ENCODE measurements at regions not wholly inside any gene's neighbourhood (a gene's known extent, or its start where the extent isn't known, plus 50 kb on each side); places are given as distances from the start of the nearest gene placed in this dataset.

DNA sequence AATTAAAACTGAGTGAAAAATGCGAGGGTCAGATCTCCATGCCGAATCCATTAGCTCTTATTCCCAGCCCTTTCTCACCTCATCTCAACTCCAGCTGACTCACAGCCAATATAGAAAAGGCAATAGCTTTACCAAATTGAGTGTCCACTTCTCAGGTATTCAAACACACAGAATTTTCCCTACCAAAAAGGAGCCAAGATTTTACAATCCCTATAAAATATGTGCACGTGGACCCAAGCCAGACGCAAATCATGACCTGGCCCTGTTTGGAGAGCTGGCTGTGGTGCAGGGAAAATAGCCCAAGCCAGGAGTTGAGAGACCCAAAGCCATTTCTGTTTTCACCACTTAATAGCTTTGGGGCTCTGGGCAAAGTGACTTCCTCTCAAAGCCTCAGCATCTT, 379.7 kb upstream of the AUTS2 start:
- peaks cover 16% of the 10 kb centered on the region for H3K9me3 ChIP-seq (ENCODE audit: control insufficient read depth, insufficient read depth, low read length)
- H4K91ac ChIP-seq (ENCODE audit: insufficient read depth, low read depth, low read length), result no peak overlapping the region
- H3K4me2 ChIP-seq (ENCODE audit: low read depth, low read length), result no peak overlapping the region
- H3K14ac ChIP-seq (replicated peaks; ENCODE audit: low read depth, low read length), result no peak overlapping the region
- no peak overlapping the region for H4K5ac ChIP-seq (ENCODE audit: low read depth, low read length)
- no peak overlapping the region for H2AK9ac ChIP-seq (replicated peaks; ENCODE audit: low read depth, low read length, poor library complexity)
- H3K18ac ChIP-seq (ENCODE audit: low read depth, low read length), result no peak overlapping the region
- intact Hi-C loops (cut with micrococcal nuclease) (no loop called here), dilution Hi-C loops (cut with HindIII; ENCODE audit: low sequenced_read_pairs, unreplicated experiment) (no loop called here), in situ Hi-C loops (cut with MboI; ENCODE audit: low sequenced_read_pairs) (no loop called here)
- no peak overlapping the region for H2AFZ ChIP-seq (replicated peaks; ENCODE audit: low read length, poor library complexity)
- no peak overlapping the region for H3K56ac ChIP-seq (ENCODE audit: extremely low read depth, insufficient read depth, low read length)
- H3K4me3 ChIP-seq (ENCODE audit: insufficient read depth, low read depth, low read length), result no peak overlapping the region
- no peak overlapping the region for H3K23ac ChIP-seq (ENCODE audit: low read depth, low read length)
- H4K8ac ChIP-seq (ENCODE audit: low read depth in 2 of 2, low read length in 2 of 2), result no peak overlapping the region
- H2AK5ac ChIP-seq (ENCODE audit: low read depth, low read length), result no peak overlapping the region
- DNase-seq (no peak), ATAC-seq (ENCODE audit: low read depth) (no peak)
- no peak overlapping the region for H3K27ac ChIP-seq (ENCODE audit: insufficient read depth, low read length)
- H3K9me1 ChIP-seq (ENCODE audit: insufficient read depth, low read length), result no peaks in the 10 kb centered on the region
- H2BK120ac ChIP-seq (ENCODE audit: low read depth, low read length), result no peak overlapping the region
- TF ChIP-seq, protein P1, sequence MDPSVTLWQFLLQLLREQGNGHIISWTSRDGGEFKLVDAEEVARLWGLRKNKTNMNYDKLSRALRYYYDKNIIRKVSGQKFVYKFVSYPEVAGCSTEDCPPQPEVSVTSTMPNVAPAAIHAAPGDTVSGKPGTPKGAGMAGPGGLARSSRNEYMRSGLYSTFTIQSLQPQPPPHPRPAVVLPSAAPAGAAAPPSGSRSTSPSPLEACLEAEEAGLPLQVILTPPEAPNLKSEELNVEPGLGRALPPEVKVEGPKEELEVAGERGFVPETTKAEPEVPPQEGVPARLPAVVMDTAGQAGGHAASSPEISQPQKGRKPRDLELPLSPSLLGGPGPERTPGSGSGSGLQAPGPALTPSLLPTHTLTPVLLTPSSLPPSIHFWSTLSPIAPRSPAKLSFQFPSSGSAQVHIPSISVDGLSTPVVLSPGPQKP (IDR thresholded peaks at IDR 0.05; ENCODE audit: borderline replicate concordance, low read depth, low read length), result no peak
- TF ChIP-seq RAD21 (IDR thresholded peaks at IDR 0.05; ENCODE audit: low read length) (no peak), POLR2A (IDR thresholded peaks at IDR 0.05; ENCODE audit: low read depth, low read length) (no peak), RFX5 (IDR thresholded peaks at IDR 0.05; ENCODE audit: low read depth, low read length) (no peak), BHLHE40 (IDR thresholded peaks at IDR 0.05; ENCODE audit: low read depth, low read length) (no peak), SMC3 (IDR thresholded peaks at IDR 0.05; ENCODE audit: low read depth, low read length) (no peak), CHD1 (IDR thresholded peaks at IDR 0.05; ENCODE audit: low read depth, low read length) (no peak), CTCF (conservative IDR thresholded peaks at IDR 0.05; ENCODE audit: low read depth, low read length) (no peak), CEBPB (IDR thresholded peaks at IDR 0.05; ENCODE audit: low read depth, low read length) (no peak), USF2 (IDR thresholded peaks at IDR 0.05; ENCODE audit: low read depth, low read length) (no peak), MXI1 (IDR thresholded peaks at IDR 0.05; ENCODE audit: borderline replicate concordance, low read depth, low read length) (no peak), NFE2L2 (IDR thresholded peaks at IDR 0.05; ENCODE audit: low read depth, low read length) (no peak), MAFK (IDR thresholded peaks at IDR 0.05; ENCODE audit: low read depth, low read length) (no peak), RCOR1 (IDR thresholded peaks at IDR 0.05; ENCODE audit: insufficient replicate concordance, low read length) (no peak)
- H3K36me3 ChIP-seq (ENCODE audit: control insufficient read depth, insufficient read depth, low read length), result no peaks in the 10 kb centered on the region
- BruUV-seq (replicated peaks), result no TSS peak
- no CpG with 5 or more reads among the region's 4 CpGs for WGBS, 2 experiments (ENCODE audit: extremely low coverage in 2 of 2, insufficient read length in 1 of 2)
- no peaks in the 10 kb centered on the region for H3K4me1 ChIP-seq (ENCODE audit: control insufficient read depth, insufficient read depth, low read length)
- no peaks in the 10 kb centered on the region for H3K27me3 ChIP-seq (ENCODE audit: control insufficient read depth, insufficient read depth, low read length)
- CTCF ChIA-PET, result no interaction called here
- no peak overlapping the region for H3K9ac ChIP-seq (ENCODE audit: low read depth, low read length)
- no peak overlapping the region for H2BK15ac ChIP-seq (ENCODE audit: low read depth, low read length)
- H2BK20ac ChIP-seq (ENCODE audit: low read depth, low read length), result no peak overlapping the region
- H3K4ac ChIP-seq (ENCODE audit: low read depth, low read length), result no peak overlapping the region
- POLR2A ChIA-PET (ENCODE audit: unreplicated experiment), result no interaction called here
- H3K79me1 ChIP-seq (ENCODE audit: low read depth in 1 of 2, low read length in 2 of 2), result no peaks in the 10 kb centered on the region
- no peaks in the 10 kb centered on the region for H4K20me1 ChIP-seq (ENCODE audit: insufficient read depth, low read length)
- H2BK5ac ChIP-seq (ENCODE audit: low read depth, low read length, poor library complexity, severe bottlenecking), result no peak overlapping the region

Measured in IMR-90 (cell line).